ENCODE measurements at regions not wholly inside any gene's neighbourhood (a gene's known extent, or its start where the extent isn't known, plus 50 kb on each side); places are given as distances from the start of the nearest gene placed in this dataset.

- no peak for DNase-seq
Observed at GRCh38 chr10:85256481-85256880, 928.1 kb downstream of the CCSER2 start.

DNA sequence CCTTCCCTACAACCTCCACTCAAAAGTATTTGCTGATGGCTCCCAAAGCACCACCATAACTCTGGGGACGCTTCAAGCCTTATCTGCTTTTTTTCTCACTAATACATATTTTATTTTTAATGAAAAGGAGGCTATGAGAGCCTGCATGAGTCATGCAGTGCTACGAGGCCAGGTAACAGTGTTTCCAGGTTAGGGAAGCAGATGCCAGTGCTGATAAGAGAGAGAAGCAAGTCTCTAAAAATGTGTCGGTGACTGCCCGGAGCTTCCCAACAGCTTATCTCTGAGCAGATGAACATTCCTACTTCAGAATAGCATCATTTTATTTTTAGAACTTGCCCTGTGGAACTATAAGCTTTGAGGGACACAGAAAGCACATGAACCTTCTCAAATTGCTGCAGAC, 931.5 kb downstream of the CCSER2 start:
- no peak for DNase-seq

- DNase-seq: no peak
Observed at GRCh38 chr10:85262992-85263391, 934.6 kb downstream of the CCSER2 start.

DNA sequence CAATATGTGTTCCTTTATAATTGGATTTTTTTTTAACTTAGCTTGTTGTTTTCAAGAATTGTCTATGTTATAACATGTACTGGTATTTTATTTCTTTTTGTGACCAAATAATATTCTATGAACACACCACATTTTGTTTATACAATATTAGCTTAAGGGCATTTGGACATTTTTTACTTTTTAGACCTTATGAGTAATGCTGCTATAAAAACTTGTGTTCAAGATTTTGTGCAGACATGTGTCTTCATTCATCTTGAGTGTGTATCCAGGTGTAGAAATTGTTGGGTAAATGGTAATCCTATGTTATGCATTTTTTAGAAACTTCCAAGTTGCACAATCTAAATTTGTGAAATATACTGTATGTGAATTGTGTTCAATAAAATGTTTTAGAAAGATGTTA, 936.7 kb downstream of the CCSER2 start:
- DNase-seq: no peak

GRCh38 chr10:85266808-85267207, 938.4 kb downstream of the CCSER2 start:
- DNase-seq: no peak

DNA sequence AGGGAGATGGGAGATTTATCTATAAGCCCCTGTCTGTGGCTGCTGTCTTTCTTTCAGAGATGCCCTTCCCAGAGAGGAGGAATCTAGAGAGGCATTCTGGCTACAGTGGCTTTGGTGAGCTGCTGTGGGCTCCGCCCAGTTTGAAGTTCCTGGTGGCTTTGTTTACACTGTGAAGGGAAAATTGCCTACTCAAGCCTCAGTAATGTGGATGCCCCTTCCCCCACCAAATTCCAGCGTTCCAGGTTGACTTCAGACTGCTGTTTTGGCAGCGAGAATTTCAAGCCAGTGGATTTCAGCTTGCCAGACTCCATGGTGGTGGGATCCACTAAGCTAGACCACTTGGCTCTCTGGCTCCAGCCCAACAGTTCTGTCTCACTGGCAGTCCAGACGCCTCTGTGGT, 951.6 kb downstream of the CCSER2 start:
- no peak for DNase-seq

DNA sequence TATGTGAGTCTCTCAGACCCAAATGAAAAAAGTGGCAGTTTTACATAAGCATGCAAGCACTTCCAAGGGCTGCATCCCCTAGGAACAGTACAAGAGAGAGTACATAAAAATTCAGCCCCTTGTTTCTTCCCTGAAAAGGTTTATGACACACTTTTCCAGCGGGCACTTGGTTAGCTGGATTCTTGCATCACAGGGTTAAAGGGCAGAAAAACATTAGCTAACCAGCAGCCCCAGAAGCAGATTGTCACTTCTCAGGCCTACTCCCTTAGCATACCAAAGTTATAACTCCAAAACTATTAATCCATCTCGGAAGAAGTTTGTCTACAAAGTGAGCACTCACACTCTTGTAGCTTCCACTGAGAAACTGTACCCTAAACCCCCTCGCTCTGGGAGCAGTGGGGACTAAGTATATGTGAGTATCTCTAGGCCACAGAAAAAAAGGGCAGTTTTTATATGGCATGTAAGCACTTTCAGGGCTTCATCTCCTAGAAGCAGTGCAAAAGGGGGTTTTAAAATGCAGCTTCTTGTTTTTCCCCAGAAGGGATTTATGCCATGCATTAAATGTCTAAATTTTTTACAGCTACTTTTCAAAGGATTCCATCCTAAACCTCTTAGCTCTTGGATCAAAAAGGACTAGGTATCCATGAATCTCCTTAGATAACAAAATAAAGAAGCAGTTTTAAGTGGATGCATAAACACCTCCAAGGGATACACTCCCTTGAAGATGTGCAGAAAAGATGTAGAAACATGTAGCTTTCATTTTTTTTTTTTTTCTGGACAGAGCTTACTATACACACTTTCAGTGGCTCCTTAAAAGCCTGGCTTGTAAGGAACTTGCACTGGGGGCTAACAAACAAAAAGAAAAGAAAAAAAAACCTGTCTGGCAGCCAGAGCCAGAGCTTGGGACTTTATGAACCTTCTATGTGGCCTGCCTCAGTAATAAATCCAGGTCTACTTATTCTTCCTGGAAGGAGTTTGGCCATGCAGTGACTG, 956.7 kb downstream of the CCSER2 start:
- DNase-seq: no peak

- no peak for DNase-seq
Observed at GRCh38 chr10:85293483-85293882, 965.1 kb downstream of the CCSER2 start.

DNA sequence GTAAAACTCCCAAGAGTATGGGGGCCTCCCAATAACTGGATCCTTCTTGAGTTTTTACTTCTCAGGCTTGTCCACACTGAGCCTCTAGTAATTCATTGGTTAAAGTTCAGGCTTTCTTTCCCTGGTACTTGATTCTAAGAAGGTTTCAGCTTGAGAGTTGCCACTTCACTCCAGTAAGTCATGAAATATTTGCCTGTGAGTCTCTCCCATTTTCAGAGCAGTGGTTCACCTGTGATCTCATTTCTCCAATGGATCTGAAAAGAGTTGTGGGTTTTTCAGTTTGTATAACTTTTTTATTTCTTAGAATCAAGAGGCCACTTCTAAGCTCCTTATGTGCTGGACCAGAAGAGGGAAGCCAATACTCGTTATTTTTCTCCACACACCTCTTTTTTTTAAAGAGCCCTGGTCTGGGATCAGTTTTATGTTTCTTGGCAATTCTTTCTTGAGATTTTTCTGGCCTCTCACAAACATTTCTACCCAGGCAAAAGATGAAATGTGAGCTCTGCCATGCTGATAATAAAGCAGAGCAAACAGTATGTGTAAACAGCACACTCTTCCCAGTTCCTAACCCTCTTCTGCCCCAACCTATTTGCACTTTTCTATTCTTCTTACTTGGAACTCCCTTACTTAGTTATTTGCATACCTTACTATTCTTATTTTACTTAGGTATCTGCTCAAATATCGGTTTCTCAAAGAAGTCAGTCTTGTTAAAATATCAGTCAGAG, 983.4 kb downstream of the CCSER2 start:
- no peak for DNase-seq

DNA sequence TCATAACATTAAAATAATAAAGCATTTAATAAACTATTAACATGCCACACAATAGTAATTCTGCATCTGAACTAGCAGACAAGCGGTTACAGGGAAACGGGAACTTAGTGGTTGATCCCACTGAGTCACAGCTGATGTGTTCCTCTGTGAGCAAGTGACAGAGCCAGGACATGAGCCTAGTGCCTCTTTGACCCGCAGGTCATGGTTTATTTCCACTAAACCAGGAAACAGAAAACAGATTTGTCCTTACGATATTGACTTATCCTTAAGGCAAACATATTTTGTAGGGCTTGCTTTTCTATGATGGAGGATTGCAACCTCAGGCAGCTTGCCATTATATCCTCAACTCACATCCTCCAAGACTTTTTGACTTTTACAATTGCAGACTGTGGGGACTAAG, 987.3 kb downstream of the CCSER2 start:
- no peak for DNase-seq

DNA sequence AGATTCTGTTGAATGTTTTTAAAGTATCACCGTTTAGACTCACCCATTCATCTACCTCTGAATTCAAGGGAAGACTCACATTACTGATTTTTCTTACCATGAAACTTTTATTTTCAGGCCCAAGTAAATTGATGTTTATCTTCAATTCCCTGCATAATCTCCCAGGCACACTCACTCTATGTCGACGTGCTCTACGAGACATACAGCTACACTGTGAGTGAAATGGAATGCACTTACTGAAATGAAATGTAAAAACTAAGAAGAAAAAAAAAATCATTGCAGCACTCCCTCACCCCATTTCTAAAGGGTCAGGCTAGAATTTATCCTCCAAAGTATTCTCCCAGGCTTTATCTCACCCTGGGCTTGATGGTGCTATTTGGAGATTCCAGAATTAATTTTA, 987.9 kb downstream of the CCSER2 start:
- no peak for DNase-seq

DNA sequence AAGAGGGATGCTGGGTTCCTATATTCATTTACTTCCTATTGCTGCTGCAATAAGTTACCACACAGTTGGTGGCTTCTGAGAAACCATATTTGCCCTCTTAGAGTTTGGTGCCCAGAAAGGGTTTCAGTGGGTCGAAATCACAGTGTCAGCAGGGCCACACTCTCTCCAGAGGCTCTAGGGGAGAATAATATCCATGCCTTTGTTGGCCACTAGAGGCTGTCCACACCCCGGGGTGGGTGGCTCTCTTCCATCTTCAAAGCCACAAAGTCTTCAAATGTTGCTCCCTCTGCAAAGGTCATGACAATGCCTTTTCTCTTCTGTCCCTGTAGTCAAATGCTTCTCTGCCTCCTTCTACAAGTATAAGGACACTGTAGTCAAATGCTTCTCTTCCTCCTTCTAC, 989.4 kb downstream of the CCSER2 start:
- no peak for DNase-seq

GRCh38 chr10:85318809-85319807, 990.7 kb downstream of the CCSER2 start:
- DNase-seq: no peak

DNA sequence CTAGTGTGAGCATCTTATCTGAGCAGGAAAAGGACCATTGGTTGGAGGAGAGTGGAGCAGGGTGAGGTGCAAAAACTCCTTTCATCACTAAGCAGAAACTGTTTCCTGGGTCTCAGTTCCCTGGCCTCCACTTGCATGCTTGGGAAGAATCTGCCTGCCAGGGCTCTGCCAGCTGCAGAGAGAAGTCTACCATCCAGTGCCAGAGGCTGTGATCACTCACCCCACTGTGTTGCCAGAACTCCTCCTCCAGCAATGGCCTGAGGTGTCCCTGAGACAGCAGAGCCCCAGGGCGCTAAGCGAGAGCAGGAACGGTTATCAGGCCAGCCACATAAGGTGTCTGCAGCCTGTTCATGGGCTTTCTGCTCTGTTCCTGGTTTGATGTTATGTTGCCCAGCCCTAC, 991.4 kb downstream of the CCSER2 start:
- no peak for DNase-seq

- DNase-seq: no peak
Observed at GRCh38 chr10:85333594-85333993, 1005.2 kb downstream of the CCSER2 start.

DNA sequence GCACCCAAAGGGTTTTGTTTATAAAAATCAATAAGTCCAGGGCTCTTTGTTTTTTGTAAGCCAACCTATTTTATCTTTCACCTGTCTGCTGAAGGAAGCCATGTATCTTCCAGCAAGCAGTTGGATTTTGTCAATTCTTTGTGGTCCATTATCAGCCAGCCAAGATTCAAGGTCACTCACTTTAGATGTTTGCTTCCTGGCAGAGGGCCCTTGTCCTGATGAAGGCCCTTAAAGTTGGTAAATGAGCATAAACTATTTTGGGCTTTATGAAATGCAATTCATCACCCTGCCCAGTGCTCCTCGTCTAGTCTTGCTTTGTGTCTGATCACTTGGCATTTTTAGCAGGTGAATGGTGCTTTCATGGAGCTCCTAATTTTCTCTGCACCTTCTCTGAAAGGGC, 1004.2 kb downstream of the GRID1 start:
- DNase-seq: no peak

GRCh38 chr10:85377029-85377806, 989.4 kb downstream of the GRID1 start:
- no peak for DNase-seq

DNA sequence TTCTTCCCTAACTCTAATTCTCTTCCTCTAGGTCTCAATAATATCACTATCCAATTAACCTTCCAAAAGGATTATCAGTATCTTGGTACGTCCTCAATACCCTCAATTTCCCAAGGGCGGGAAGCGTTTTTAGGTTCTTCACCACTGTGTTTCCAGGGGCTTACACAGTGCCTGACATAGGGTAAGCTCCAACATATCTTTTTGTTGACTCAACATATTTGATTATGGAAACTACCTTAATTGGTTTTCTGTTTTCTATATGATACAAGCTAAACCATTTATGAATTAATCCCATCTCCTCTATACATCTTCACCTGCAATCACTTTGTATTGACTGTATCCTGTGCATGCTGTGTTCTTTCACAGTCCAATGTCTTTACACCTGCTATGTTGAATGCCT, 987.3 kb downstream of the GRID1 start:
- no peak for DNase-seq

GRCh38 chr10:85400981-85401695, 965.5 kb downstream of the GRID1 start:
- DNase-seq: no peak

- no peak for DNase-seq
Observed at GRCh38 chr10:85402541-85402940, 964.1 kb downstream of the GRID1 start.

- DNase-seq: no peak
Observed at GRCh38 chr10:85407088-85407487, 959.5 kb downstream of the GRID1 start.
